SK-N-SH treated with all-trans-retinoic acid at 6 μM for 48 hours (cell line): ENCODE measurements at regions not wholly inside any gene's neighbourhood (a gene's known extent, or its start where the extent isn't known, plus 50 kb on each side); places are given as distances from the start of the nearest gene placed in this dataset.
"Not testable (repeated sequence)": the region's sequence is repeated elsewhere in the genome, so short reads cannot be mapped to it uniquely, and the experiment has no call there.

ENCODE experiments used
- ATAC-seq: fragments of 200-7000 bp; cut with Tn5 transposase; 3 replicates; pipeline ENCODE4 v1.9.1; 2020; ENCODE audit warnings: mild to moderate bottlenecking, moderate library complexity
- ARNTL ChIP-seq: fragments of 450-650 bp; formaldehyde crosslinking; IDR thresholded peaks from 2 replicates; pipeline ENCODE4 v1.5.0; 2020; ENCODE audit warnings: low read depth, mild to moderate bottlenecking, moderate library complexity, borderline replicate concordance
- CREB5 ChIP-seq: fragments of 250-450 bp; sonication (Bioruptor Pico); IDR thresholded peaks from 2 replicates; pipeline ENCODE4 v1.5.1; 2020; ENCODE audit warnings: low read depth, mild to moderate bottlenecking, moderate library complexity
- GLIS3 ChIP-seq: fragments of 250-450 bp; sonication (Bioruptor Pico); IDR thresholded peaks from 2 replicates; pipeline ENCODE4 v1.5.0; 2020; ENCODE audit warnings: mild to moderate bottlenecking, moderate library complexity
- ISL1 ChIP-seq: fragments of 250-450 bp; sonication (Bioruptor Pico); IDR thresholded peaks from 2 replicates; pipeline ENCODE4 v2.1.2; 2022; ENCODE audit warnings: mild to moderate bottlenecking, moderate library complexity
- OSR1 ChIP-seq: fragments of 250-450 bp; sonication (Bioruptor Pico); IDR thresholded peaks from 2 replicates; pipeline ENCODE4 v1.8.0; 2022; ENCODE audit warnings: moderate library complexity, mild to moderate bottlenecking, inconsistent platforms
- PPARA ChIP-seq: fragments of 250-450 bp; sonication (Bioruptor Pico); IDR thresholded peaks from 2 replicates; pipeline ENCODE4 v1.5.0; 2020; ENCODE audit warnings: mild to moderate bottlenecking, borderline replicate concordance
- RARB ChIP-seq: fragments of 250-450 bp; sonication (Bioruptor Pico); IDR thresholded peaks from 2 replicates; pipeline ENCODE4 v1.8.0; 2021; ENCODE audit warnings: mild to moderate bottlenecking, moderate library complexity
- SNAI2 ChIP-seq: fragments of 250-450 bp; sonication (Bioruptor Pico); IDR thresholded peaks from 2 replicates; pipeline ENCODE4 v1.5.0; 2020; ENCODE audit warnings: mild to moderate bottlenecking, moderate library complexity
- TCF4 ChIP-seq: fragments of 250-450 bp; sonication (Bioruptor Pico); IDR thresholded peaks from 2 replicates; pipeline ENCODE4 v1.8.0; 2021; ENCODE audit warnings: mild to moderate bottlenecking, moderate library complexity, borderline replicate concordance
- TOX ChIP-seq: fragments of 250-450 bp; sonication (Bioruptor Pico); IDR thresholded peaks from 2 replicates; pipeline ENCODE4 v1.8.0; 2021; ENCODE audit warnings: mild to moderate bottlenecking, moderate library complexity, borderline replicate concordance
- TSHZ2 ChIP-seq: fragments of 250-450 bp; sonication (Bioruptor Pico); IDR thresholded peaks from 2 replicates; pipeline ENCODE4 v1.5.0; 2020; ENCODE audit warnings: mild to moderate bottlenecking, moderate library complexity
- ZC3H10 ChIP-seq: fragments of 250-450 bp; sonication (Bioruptor Pico); IDR thresholded peaks from 2 replicates; pipeline ENCODE4 v1.5.1; 2021; ENCODE audit warnings: mild to moderate bottlenecking, moderate library complexity
- ZFP30 ChIP-seq: fragments of 450-650 bp; formaldehyde crosslinking; IDR thresholded peaks from 2 replicates; pipeline ENCODE4 v1.5.0; 2022; ENCODE audit warnings: mild to moderate bottlenecking, moderate library complexity
- ZNF8 ChIP-seq: fragments of 450-650 bp; formaldehyde crosslinking; IDR thresholded peaks from 2 replicates; pipeline ENCODE4 v1.5.0; 2020; ENCODE audit warnings: mild to moderate bottlenecking, moderate library complexity
- TF ChIP-seq, protein P1 (sequence below): fragments of 250-450 bp; sonication (Bioruptor Pico); IDR thresholded peaks from 2 replicates; pipeline ENCODE4 v1.8.0; 2021; ENCODE audit warnings: low read depth, mild to moderate bottlenecking, moderate library complexity, borderline replicate concordance

DNA sequence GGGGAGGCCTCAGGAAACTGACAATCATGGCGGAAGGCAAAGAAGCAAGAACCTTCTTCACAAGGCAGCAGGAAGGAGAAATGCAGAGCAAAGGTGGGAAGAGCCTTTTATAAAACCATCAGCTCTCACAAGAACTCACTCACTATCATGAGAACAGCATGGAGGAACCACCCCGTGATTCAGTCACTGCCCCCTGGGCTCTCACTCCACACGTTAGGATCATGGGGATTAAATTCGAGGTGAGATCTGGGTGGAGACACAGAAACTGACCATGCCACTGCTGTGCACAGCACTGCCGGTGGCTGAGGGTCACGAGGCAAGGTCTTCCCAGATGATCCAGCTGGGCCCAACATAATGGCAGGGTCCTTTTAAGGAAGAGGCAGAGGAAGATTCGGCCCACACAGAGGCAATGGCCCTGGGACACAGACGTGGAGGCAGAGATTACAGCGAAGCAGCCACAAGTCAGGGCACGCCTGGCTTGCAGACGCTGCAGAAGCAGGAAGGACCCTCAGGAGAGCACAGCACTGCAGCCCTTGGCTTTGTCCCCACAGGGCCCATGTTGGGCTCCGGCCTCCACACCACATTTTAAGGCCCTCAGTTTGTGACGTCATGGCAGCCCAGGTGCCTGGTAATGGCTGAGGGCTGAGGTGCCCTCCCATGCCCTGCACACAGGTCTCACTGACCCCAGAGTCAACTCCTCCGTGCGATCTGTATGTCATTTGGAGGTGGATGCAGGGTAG lies 160.8 kb downstream of the LAT start:
- not testable (repeated sequence) for ATAC-seq

DNA sequence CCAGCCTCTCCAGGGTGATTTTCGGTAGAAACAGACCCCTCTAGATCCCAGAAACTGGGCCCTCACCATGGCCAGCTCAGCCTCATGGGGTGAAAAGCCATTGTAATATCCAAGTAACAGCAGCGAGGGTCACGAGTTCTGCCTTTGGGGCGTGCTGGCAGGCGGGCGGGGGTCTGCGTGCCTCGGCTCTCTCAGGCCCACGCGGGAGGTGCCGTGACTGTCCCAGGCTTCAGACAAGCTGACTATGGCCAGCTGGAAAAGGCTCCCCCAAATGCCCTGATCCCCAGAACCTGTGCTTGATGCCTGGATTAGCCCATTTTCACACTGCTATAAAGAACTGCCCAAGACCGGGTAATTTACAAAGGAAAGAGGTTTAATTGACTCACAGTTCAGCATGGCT lies 160.2 kb downstream of the LAT start:
- ATAC-seq, result not testable (repeated sequence)

DNA sequence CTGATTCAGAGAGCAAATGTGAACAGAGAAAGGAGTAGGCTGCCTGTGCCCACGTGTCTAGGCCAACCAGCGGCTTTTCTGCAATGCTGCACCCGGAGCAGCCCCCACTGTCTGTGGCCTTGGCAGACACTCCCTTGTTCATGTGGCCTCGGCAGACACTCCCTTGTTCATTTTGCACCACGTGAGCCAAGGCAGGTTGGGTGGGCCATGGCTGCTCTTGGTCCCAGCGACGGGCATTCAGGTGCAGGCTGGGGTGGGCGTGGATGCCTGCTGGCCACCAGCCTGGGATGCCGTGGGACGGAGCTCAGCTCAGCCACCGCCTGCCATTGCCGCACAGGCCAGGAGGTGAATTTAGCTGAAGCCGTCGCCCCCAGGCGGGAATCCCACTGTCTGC lies 159.8 kb downstream of the LAT start:
- not testable (repeated sequence) for ATAC-seq

DNA sequence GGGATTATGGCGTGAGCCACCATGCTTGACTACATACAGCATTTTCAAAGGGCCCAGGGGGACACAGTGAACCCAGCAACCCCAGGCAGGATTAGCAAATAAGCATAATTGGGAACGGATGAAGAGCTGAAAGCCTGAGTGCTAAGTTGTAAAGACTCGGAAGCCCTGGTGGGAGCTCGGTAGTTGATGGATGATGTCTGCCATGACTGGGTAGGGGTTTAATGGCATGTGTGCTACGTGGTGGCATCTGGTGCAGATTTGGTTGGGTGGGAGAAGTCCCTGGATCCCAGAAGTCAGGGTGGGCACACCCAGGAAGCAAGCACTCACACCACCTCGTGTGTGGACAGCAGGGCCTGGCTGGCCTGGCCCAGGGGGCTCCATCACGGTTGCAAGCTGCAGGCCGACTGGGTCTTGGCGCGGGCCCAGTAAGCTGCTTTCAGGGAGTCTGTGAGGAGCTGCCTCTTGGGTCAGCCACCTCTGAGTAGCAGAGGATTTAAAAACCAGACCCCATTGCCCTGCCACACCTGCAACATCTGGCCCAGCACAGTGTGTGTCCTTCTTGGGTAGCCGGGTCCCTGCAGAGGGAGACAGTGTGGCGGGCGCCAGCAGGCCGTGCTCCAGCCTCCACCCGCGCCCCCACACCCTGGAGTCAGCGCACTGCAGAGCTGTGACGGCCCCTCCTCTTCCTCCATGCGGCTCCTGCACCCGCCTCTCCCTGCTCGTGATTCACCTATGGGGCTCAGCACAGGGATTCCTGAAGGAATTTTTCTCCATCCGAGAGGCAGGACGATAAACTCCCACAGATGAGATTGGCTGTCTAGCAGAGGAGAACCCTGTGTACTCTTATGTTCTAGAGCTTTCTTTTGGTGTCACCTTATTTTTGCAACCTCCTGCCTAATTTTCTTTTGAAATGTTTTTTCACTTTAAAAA lies 159.2 kb downstream of the LAT start:
- not testable (repeated sequence) for ATAC-seq

- not testable (repeated sequence) for ATAC-seq
These were observed 157.7 kb downstream of the LAT start for GRCh38 chr16:29142506-29142905.

DNA sequence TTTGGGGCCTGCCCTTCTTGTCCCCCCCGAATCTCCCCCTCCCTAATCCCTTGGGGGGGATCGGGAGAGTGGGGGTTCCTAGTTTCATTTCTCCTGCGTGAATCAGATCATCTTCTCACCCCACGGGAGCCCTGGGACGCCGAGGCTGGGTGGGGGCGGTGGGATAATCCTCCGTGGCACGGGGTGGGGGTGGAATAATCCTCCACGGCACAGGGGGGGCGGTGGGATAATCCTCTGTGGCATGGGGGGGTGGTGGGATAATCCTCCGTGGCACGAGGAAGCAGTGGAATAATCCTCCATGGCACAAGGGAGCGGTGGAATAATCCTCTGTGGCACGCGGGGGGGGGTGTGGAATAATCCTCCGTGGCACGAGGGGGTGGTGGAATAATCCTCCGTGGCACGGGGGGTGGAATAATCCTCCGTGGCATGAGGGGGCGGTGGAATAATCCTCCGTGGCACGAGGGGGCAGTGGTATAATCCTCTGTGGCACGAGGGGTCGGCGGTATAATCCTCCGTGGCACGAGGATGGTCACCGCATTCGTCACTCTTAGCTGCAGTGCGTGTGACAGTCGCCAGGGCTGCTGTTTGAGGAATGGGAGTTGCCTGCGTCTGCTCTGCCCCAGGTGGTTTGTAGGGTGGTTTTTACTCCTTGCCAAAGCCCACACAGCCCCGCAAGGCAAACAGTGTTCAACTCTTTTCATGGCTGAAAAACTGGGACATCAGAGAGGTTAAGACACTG lies 156.9 kb downstream of the LAT start:
- no peak for ATAC-seq
- TF ChIP-seq ZNF8 (no peak), SNAI2 (CRISPR knock-in tag) (no peak), ZFP30 (no peak), CREB5 (CRISPR knock-in tag) (no peak)

DNA sequence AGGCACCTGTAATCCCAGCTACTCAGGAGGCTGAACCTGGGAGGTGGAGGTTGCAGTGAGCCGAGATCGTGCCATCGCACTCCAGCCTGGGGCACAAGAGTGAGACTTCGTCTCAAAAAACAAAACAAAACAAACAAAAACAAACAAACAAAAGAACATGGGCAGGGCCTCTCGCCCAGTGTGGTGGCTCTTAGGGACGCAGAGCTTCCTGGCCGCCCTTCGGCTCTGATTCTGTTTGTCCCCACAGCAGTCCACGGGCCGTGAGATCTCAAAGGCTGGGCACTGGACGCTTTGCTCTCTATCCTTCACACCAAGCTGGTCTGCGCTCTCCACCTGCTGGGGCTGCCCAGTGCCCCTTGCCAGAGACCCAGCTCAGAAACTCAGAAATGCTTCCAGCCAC lies 156.3 kb downstream of the LAT start:
- ATAC-seq, result not testable (repeated sequence)

- ATAC-seq, result not testable (repeated sequence)
These were observed 155.3 kb downstream of the LAT start for GRCh38 chr16:29139901-29140855.

DNA sequence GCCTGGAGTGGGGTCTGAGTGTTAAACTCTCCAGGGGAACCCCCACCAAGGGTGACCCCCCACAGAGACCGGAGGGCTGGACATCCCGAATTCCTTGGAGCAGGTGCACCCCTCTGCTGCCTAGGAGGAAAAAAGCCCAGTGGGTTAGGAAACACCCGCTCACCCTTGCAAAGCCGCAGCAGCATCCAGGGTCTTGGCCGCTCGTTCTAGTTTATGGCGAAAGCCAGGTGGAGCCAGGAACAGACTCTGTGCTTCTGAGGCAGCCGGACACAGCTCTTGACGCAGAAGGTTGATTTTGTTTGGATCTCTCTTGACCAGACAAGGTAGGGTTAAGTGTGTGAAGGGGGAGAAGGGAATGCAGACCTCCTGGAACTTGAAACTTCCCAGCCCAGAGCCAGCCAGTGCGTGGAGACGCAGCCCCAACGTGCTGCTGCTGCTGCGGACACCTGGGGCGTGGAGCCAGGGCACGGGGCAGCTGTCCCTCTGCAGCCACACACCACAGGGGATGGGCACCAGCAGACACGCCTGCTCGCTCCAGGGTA lies 154.5 kb downstream of the LAT start:
- TF ChIP-seq ZFP30, result no peak
- TF ChIP-seq SNAI2 (CRISPR knock-in tag), result no peak
- no peak for TF ChIP-seq ARNTL (CRISPR knock-in tag)
- TF ChIP-seq ZNF8, result no peak
- no peak for TF ChIP-seq RARB
- TF ChIP-seq GLIS3 (CRISPR knock-in tag), result no peak
- no peak for TF ChIP-seq CREB5 (CRISPR knock-in tag)
- no peak for TF ChIP-seq TCF4 (CRISPR knock-in tag)
- no peak for TF ChIP-seq PPARA (CRISPR knock-in tag)
- TF ChIP-seq TOX (CRISPR knock-in tag), result no peak
- no peak for TF ChIP-seq TSHZ2 (CRISPR knock-in tag)
- TF ChIP-seq, protein P1, sequence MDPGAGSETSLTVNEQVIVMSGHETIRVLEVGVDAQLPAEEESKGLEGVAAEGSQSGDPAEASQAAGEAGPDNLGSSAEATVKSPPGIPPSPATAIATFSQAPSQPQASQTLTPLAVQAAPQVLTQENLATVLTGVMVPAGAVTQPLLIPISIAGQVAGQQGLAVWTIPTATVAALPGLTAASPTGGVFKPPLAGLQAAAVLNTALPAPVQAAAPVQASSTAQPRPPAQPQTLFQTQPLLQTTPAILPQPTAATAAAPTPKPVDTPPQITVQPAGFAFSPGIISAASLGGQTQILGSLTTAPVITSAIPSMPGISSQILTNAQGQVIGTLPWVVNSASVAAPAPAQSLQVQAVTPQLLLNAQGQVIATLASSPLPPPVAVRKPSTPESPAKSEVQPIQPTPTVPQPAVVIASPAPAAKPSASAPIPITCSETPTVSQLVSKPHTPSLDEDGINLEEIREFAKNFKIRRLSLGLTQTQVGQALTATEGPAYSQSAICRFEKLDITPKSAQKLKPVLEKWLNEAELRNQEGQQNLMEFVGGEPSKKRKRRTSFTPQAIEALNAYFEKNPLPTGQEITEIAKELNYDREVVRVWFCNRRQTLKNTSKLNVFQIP (CRISPR knock-in tag), result no peak
- TF ChIP-seq OSR1, result no peak
- TF ChIP-seq ISL1 (CRISPR knock-in tag), result no peak
- no peak for TF ChIP-seq ZC3H10 (CRISPR knock-in tag)

GRCh38 chr16:29138698-29139097 lies 153.8 kb downstream of the LAT start:
- not testable (repeated sequence) for ATAC-seq

More for the DNA sequence above, 154.5 kb downstream of the LAT start:
- no peak; the same call in 2 of the 3 replicates for ATAC-seq
